GM23338 (cell line): ENCODE measurements at regions not wholly inside any gene's neighbourhood (a gene's known extent, or its start where the extent isn't known, plus 50 kb on each side); places are given as distances from the start of the nearest gene placed in this dataset.

Source experiments
- ATAC-seq: fragments of 200-7000 bp; cut with Tn5 transposase; 3 replicates; pipeline ENCODE4 v1.9.1; 2020
- DNase-seq: peaks from one replicate; pipeline ENCODE4 v3.0.0-alpha.2; 2015; ENCODE audit warnings: low spot score
- H2AFZ ChIP-seq: fragments of 200-600 bp; sonication (generic); 2 replicates; pipeline ENCODE4 v1.8.0; 2016; ENCODE audit warnings: antibody characterized with exemption, mild to moderate bottlenecking, moderate library complexity
- H3F3A ChIP-seq: fragments of 200-600 bp; sonication (generic); replicated peaks from 2 replicates; pipeline ENCODE4 v1.8.0; 2017; ENCODE audit warnings: antibody characterized with exemption, mixed run types, low read depth
- H3K27ac ChIP-seq: fragments of 200-600 bp; sonication (generic); 2 replicates; pipeline ENCODE4 v1.6.1; 2016; ENCODE audit warnings: low read depth
- H3K27me3 ChIP-seq: fragments of 200-600 bp; sonication (generic); 2 replicates; pipeline ENCODE4 v1.8.0; 2016; ENCODE audit warnings: mild to moderate bottlenecking, mixed run types, moderate library complexity; ENCODE audit not compliant: insufficient read depth
- H3K36me3 ChIP-seq: fragments of 200-600 bp; sonication (generic); 2 replicates; pipeline ENCODE4 v1.8.0; 2016; ENCODE audit warnings: mild to moderate bottlenecking; ENCODE audit not compliant: insufficient read depth
- H3K4me1 ChIP-seq: fragments of 200-600 bp; sonication (generic); 2 replicates; pipeline ENCODE4 v1.8.0; 2016; ENCODE audit warnings: mild to moderate bottlenecking, moderate library complexity; ENCODE audit not compliant: insufficient read depth
- H3K4me2 ChIP-seq: fragments of 200-600 bp; sonication (generic); 2 replicates; pipeline ENCODE4 v1.7.1; 2017; ENCODE audit warnings: mixed run types
- H3K4me3 ChIP-seq: fragments of 200-600 bp; sonication (generic); 2 replicates; pipeline ENCODE4 v1.6.1; 2016; ENCODE audit warnings: mixed run types
- H3K79me2 ChIP-seq: fragments of 200-600 bp; sonication (generic); replicated peaks from 2 replicates; pipeline ENCODE4 v1.8.0; 2017; ENCODE audit warnings: mild to moderate bottlenecking; ENCODE audit not compliant: insufficient read depth
- H3K9me2 ChIP-seq: fragments of 200-600 bp; sonication (generic); 2 replicates; pipeline ENCODE4 v1.8.0; 2017; ENCODE audit not compliant: insufficient read depth
- H4K20me1 ChIP-seq: fragments of 200-600 bp; sonication (generic); replicated peaks from 2 replicates; pipeline ENCODE4 v1.8.0; 2017; ENCODE audit warnings: mild to moderate bottlenecking; ENCODE audit not compliant: insufficient read depth
- H3K27ac Mint-ChIP-seq: 2 replicates; pipeline ENCODE4 v1.8.0; 2020; ENCODE audit warnings: inconsistent platforms, mild to moderate bottlenecking, moderate library complexity, mixed read lengths
- H3K27me3 Mint-ChIP-seq: 3 replicates; pipeline ENCODE4 v1.8.0; 2022; ENCODE audit warnings: low read depth, mild to moderate bottlenecking, moderate library complexity, mixed read lengths, inconsistent platforms; ENCODE audit not compliant: insufficient read depth, poor library complexity
- H3K36me3 Mint-ChIP-seq: 3 replicates; pipeline ENCODE4 v1.8.0; 2021; ENCODE audit warnings: low read depth, mild to moderate bottlenecking, inconsistent platforms, moderate library complexity, mixed read lengths
- H3K4me1 Mint-ChIP-seq: 3 replicates; pipeline ENCODE4 v1.8.0; 2020; ENCODE audit warnings: mild to moderate bottlenecking, inconsistent platforms, mixed read lengths
- H3K4me3 Mint-ChIP-seq: 3 replicates; pipeline ENCODE4 v1.8.0; 2021; ENCODE audit warnings: moderate library complexity, mild to moderate bottlenecking, inconsistent platforms, mixed read lengths
- H3K9me3 Mint-ChIP-seq: 3 replicates; pipeline ENCODE4 v1.8.0; 2020; ENCODE audit warnings: moderate library complexity, mild to moderate bottlenecking, inconsistent platforms, mixed read lengths
- CREB1 ChIP-seq: fragments of 250-450 bp; sonication (Bioruptor Pico); IDR thresholded peaks from 2 replicates; pipeline ENCODE4 v1.5.0; 2020; ENCODE audit warnings: low read depth, mild to moderate bottlenecking, moderate library complexity
- CTCF ChIP-seq, 2 experiments: fragments of 200-600 bp in 1 of 2; sonication (generic) in 1 of 2; conservative IDR thresholded peaks; 2 replicates each; pipeline versions ENCODE4 v1.5.1 to v1.6.1; 2016 to 2017; ENCODE audit warnings: antibody characterized with exemption in 2 of 2, low read depth in 2 of 2, mild to moderate bottlenecking in 2 of 2, moderate library complexity in 1 of 2
- ETS1 ChIP-seq: IDR thresholded peaks from 2 replicates; pipeline ENCODE4 v1.6.1; 2016; ENCODE audit warnings: antibody characterized with exemption
- EZH2 ChIP-seq: fragments of 200-600 bp; sonication (generic); IDR thresholded peaks from one replicate; pipeline ENCODE4 v1.8.0; 2017; ENCODE audit warnings: antibody characterized with exemption, mild to moderate bottlenecking, low read depth; ENCODE audit not compliant: unreplicated experiment
- EZH2phosphoT487 ChIP-seq: fragments of 200-600 bp; sonication (generic); IDR thresholded peaks from one replicate; pipeline ENCODE4 v1.8.1; 2018; ENCODE audit warnings: antibody characterized with exemption; ENCODE audit not compliant: unreplicated experiment
- JUNB ChIP-seq: IDR thresholded peaks from one replicate; pipeline ENCODE4 v1.6.1; 2016; ENCODE audit warnings: antibody characterized with exemption; ENCODE audit not compliant: unreplicated experiment
- NANOG ChIP-seq: IDR thresholded peaks from 2 replicates; pipeline ENCODE4 v1.6.1; 2016; ENCODE audit warnings: antibody characterized with exemption, borderline replicate concordance
- STAT1 ChIP-seq: IDR thresholded peaks from one replicate; pipeline ENCODE4 v1.6.1; 2016; ENCODE audit warnings: antibody characterized with exemption; ENCODE audit not compliant: unreplicated experiment
- ZNF114 ChIP-seq: fragments of 250-450 bp; sonication (Bioruptor Pico); IDR thresholded peaks from 2 replicates; pipeline ENCODE4 v1.5.0; 2020; ENCODE audit warnings: mild to moderate bottlenecking, moderate library complexity
- ZNF331 ChIP-seq: fragments of 250-450 bp; sonication (Bioruptor Pico); IDR thresholded peaks from 2 replicates; pipeline ENCODE4 v1.5.0; 2020; ENCODE audit warnings: low read depth, mild to moderate bottlenecking, moderate library complexity
- ZNF462 ChIP-seq: fragments of 250-450 bp; sonication (Bioruptor Pico); IDR thresholded peaks from 2 replicates; pipeline ENCODE4 v1.5.0; 2020; ENCODE audit warnings: mild to moderate bottlenecking, moderate library complexity

GRCh38 chr4:119816473-119816872 is 187.9 kb upstream of the PDE5A start:
- no peak for TF ChIP-seq EZH2phosphoT487
- no peak for TF ChIP-seq CTCF (conservative IDR thresholded peaks at IDR 0.05; ENCODE audit: low read depth in 2 of 2)
- no peak for TF ChIP-seq NANOG
- no peak for TF ChIP-seq JUNB
- TF ChIP-seq ZNF114 (CRISPR knock-in tag), result no peak
- Mint-ChIP-seq H3K9me3 (no peaks in the 10 kb centered on the region), H3K27ac (no peak overlapping the region), H3K36me3 (no peaks in the 10 kb centered on the region), H3K4me1 (0 out of 3 replicates have a peak, but pooled peaks cover 2% of the 10 kb centered on the region), H3K27me3 (no peaks in the 10 kb centered on the region), H3K4me3 (no peak overlapping the region)
- H3K4me2 ChIP-seq, result no peak overlapping the region
- no peak overlapping the region for H3K4me3 ChIP-seq
- H3F3A ChIP-seq, result no peaks in the 10 kb centered on the region
- H3K36me3 ChIP-seq, result no peaks in the 10 kb centered on the region
- ATAC-seq (no peak), DNase-seq (no peak)
- no peak overlapping the region for H2AFZ ChIP-seq
- H3K4me1 ChIP-seq, result no peaks in the 10 kb centered on the region
- no peaks in the 10 kb centered on the region for H3K27me3 ChIP-seq
- H3K27ac ChIP-seq, result no peak overlapping the region
- H3K9me2 ChIP-seq, result no peaks in the 10 kb centered on the region; the same call in 1 of the 2 replicates
- no peaks in the 10 kb centered on the region for H3K79me2 ChIP-seq
- no peaks in the 10 kb centered on the region for H4K20me1 ChIP-seq

GRCh38 chr4:119810001-119810400 is 181.4 kb upstream of the PDE5A start:
- Histone ChIP-seq H3K27ac (no peak overlapping the region), H3F3A (no peaks in the 10 kb centered on the region), H3K27me3 (no peaks in the 10 kb centered on the region), H3K4me2 (no peak overlapping the region), H3K4me1 (no peaks in the 10 kb centered on the region), H3K4me3 (no peak overlapping the region), H2AFZ (no peak overlapping the region), H3K36me3 (no peaks in the 10 kb centered on the region), H3K9me2 (no peaks in the 10 kb centered on the region), H4K20me1 (no peaks in the 10 kb centered on the region), H3K79me2 (no peaks in the 10 kb centered on the region)
- Mint-ChIP-seq H3K27me3 (no peaks in the 10 kb centered on the region), H3K9me3 (peaks cover 5% of the 10 kb centered on the region; the same call in 1 of the 3 replicates), H3K4me1 (no peaks in the 10 kb centered on the region), H3K36me3 (no peaks in the 10 kb centered on the region), H3K4me3 (no peak overlapping the region), H3K27ac (no peak overlapping the region)
- DNase-seq (no peak), ATAC-seq (no peak)
- no peak for TF ChIP-seq CREB1
- TF ChIP-seq JUNB, result no peak
- TF ChIP-seq NANOG, result no peak
- TF ChIP-seq ZNF114 (CRISPR knock-in tag), result no peak
- TF ChIP-seq EZH2, result no peak
- no peak for TF ChIP-seq ZNF462 (CRISPR knock-in tag)
- TF ChIP-seq ZNF331 (CRISPR knock-in tag), result no peak
- TF ChIP-seq ETS1, result no peak
- TF ChIP-seq STAT1, result no peak
